Fibroblast of lung (primary cell): ENCODE measurements at regions not wholly inside any gene's neighbourhood (a gene's known extent, or its start where the extent isn't known, plus 50 kb on each side); places are given as distances from the start of the nearest gene placed in this dataset.

Experiments
- CTCF ChIP-seq, 2 donors: IDR thresholded peaks in 1 of 2; conservative IDR thresholded peaks in 1 of 2; 1 replicate in 1 of 2; 2 replicates in 1 of 2; pipeline ENCODE4 v1.5.1; 2011 to 2012; ENCODE audit warnings: low read length in 2 of 2, control low read depth in 1 of 2, inconsistent platforms in 1 of 2, low read depth in 1 of 2, mild to moderate bottlenecking in 1 of 2
- EZH2 ChIP-seq: IDR thresholded peaks from 2 replicates; pipeline ENCODE4 v1.5.1; 2012; ENCODE audit warnings: low read length, control low read depth, mild to moderate bottlenecking; ENCODE audit errors: missing control alignments

GRCh38 chr7:153588586-153588985 lies 463.6 kb upstream of the DPP6 start:
- TF ChIP-seq CTCF (conservative IDR thresholded peaks at IDR 0.05 in 1 of 2, IDR thresholded peaks at IDR 0.05 in 1 of 2; ENCODE audit: low read depth in 1 of 2, low read length in 2 of 2) (no peak), EZH2 (no peak)
